ENCODE measurements at regions not wholly inside any gene's neighbourhood (a gene's known extent, or its start where the extent isn't known, plus 50 kb on each side); places are given as distances from the start of the nearest gene placed in this dataset.

GRCh38 chr2:238502088-238502810, 75.5 kb downstream of the ASB1 start:
- no peak overlapping the region for H3K27ac ChIP-seq
- H3K36me3 ChIP-seq, result no peaks in the 10 kb centered on the region
- peaks cover under 1% of the 10 kb centered on the region; the same call in 1 of the 2 replicates for H3K27me3 ChIP-seq
- H3K4me3 ChIP-seq, result no peak overlapping the region
- no peaks in the 10 kb centered on the region for H3K9me3 ChIP-seq (replicated peaks)
- H3K4me1 ChIP-seq, result peaks cover 4% of the 10 kb centered on the region; the same call in 1 of the 2 replicates
- DNase-seq, result no peak

- DNase-seq, result no peak
- Histone ChIP-seq H3K27me3 (peaks cover 6% of the 10 kb centered on the region; the same call in 1 of the 2 replicates), H3K4me3 (no peak overlapping the region), H3K36me3 (no peaks in the 10 kb centered on the region), H3K27ac (no peak overlapping the region), H3K4me1 (peaks cover 4% of the 10 kb centered on the region; the same call in 1 of the 2 replicates), H3K9me3 (replicated peaks) (no peaks in the 10 kb centered on the region)
Observed at GRCh38 chr2:238502956-238503791, 76.4 kb downstream of the ASB1 start.

GRCh38 chr2:238504181-238504931, 77.6 kb downstream of the ASB1 start:
- no peaks in the 10 kb centered on the region for H3K36me3 ChIP-seq
- H3K4me3 ChIP-seq, result no peak overlapping the region
- peaks cover 4% of the 10 kb centered on the region; the same call in 1 of the 2 replicates for H3K4me1 ChIP-seq
- H3K27ac ChIP-seq, result no peak overlapping the region
- H3K27me3 ChIP-seq, result peaks cover 11% of the 10 kb centered on the region
- no peaks in the 10 kb centered on the region for H3K9me3 ChIP-seq (replicated peaks)
- peak in 1 of 2 experiments; percentile 31 for DNase-seq

DNA sequence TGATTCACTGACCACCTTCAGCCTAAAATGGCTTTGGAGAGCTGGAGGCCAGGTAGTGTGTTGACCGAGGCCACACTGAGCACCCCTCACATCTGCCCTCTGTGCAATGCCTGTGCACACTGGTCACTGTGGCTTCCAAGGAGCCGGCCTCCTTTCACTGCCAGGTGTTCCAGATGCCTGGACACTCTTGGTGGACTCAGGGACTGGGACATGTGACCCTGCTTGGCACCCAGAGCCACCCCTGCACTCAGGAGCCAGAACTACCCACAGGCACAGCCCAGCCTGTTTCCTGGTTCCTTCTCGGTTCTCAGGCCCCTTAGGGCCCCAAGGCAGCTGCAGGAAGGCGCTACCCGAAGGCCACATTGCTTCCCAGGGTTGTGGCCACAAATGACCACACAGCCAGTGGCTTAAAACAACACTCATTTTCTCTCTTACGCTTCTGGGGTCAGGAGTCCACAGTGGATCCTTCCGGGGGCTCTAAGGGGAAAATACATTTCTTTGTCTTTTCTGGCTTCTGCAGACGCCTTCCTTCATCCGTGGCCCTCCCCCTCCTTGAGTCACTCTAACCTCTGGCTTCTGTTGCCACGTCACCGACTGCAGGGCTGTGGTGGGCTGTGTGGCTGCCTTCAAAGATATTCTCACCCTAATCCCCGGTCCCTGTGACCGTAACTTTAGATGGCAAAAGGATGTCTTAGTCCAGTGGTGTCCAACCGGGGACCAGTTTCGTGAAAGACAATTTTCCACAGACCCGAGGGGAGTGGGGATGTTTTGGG, 78.6 kb downstream of the ASB1 start:
- peaks cover 4% of the 10 kb centered on the region; the same call in 1 of the 2 replicates for H3K4me1 ChIP-seq
- H3K9me3 ChIP-seq (replicated peaks), result no peaks in the 10 kb centered on the region
- no peaks in the 10 kb centered on the region for H3K36me3 ChIP-seq
- DNase-seq, result no peak
- no peak overlapping the region for H3K27ac ChIP-seq
- no peak overlapping the region for H3K4me3 ChIP-seq
- peaks cover 11% of the 10 kb centered on the region for H3K27me3 ChIP-seq

GRCh38 chr2:238505892-238506280, 79.2 kb downstream of the ASB1 start:
- Histone ChIP-seq H3K4me3 (no peak overlapping the region), H3K27ac (no peak overlapping the region), H3K9me3 (replicated peaks) (no peaks in the 10 kb centered on the region), H3K4me1 (peaks cover 4% of the 10 kb centered on the region; the same call in 1 of the 2 replicates), H3K36me3 (no peaks in the 10 kb centered on the region), H3K27me3 (peaks cover 11% of the 10 kb centered on the region)
- no peak for DNase-seq

DNA sequence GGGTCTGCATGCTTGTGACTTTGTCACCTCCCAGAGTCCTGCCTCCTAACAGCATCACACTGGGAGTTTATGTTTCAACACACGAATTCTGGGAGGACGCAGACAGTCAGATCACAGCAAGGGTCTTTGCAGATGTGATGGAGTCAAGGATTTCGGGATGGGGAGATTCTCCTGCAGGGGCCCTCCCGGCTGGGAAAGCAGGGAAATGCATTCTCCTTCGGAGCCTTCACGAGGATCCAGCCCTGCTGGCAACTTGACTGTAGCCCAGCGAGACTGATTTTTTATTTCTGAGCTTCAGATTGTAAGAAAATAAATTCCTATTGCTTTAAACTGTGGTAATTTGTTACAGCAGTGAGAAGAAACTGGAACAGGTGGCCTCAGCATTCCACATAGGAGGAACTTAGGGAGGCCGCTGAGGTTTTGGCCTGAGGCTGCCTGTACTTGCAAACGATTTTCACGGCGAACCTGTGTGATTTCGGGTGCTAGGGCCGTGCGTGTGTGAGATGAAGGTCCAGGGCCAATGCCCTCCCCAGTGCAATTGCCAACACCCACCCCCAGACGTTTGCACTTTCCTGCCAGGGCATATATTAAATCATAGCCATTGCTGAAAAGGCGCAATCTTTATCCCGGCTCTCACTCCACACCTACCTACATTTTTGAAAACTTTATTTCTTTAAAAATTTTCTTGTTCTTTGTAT, 79.8 kb downstream of the ASB1 start:
- Histone ChIP-seq H3K9me3 (replicated peaks) (no peaks in the 10 kb centered on the region), H3K27ac (no peak overlapping the region), H3K27me3 (peaks cover 11% of the 10 kb centered on the region), H3K36me3 (no peaks in the 10 kb centered on the region), H3K4me1 (peaks cover 4% of the 10 kb centered on the region; the same call in 1 of the 2 replicates), H3K4me3 (no peak overlapping the region)
- peak in 1 of 2 experiments; percentile 37 for DNase-seq

DNA sequence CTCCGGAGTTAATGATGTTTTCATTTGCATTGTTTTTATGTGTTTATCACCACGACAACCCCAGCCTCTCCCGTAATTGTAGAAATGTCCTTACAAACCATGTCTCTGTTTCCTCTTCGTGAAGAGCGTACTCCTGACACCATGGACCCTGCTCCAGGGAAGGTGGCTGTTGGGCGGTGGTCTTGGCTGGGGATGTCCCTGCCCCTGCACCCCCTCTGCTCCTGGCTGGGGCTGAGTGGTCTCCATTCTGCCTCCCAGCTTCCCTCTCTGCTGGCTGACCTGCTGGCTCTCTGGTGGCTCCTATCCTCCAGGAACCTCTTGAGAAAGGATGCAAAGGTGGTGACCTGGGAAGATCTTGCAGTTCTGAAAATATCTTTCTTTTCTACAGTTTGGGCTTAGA, 81.1 kb downstream of the ASB1 start:
- Histone ChIP-seq H3K36me3 (no peaks in the 10 kb centered on the region), H3K27ac (no peak overlapping the region), H3K27me3 (peaks cover 14% of the 10 kb centered on the region), H3K4me1 (peaks cover 4% of the 10 kb centered on the region; the same call in 1 of the 2 replicates), H3K4me3 (no peak overlapping the region), H3K9me3 (replicated peaks) (no peaks in the 10 kb centered on the region)
- DNase-seq, result no peak

- peaks cover 14% of the 10 kb centered on the region for H3K27me3 ChIP-seq
- DNase-seq, result no peak
Observed at GRCh38 chr2:238509151-238509835, 82.6 kb downstream of the ASB1 start.

GRCh38 chr2:238509903-238510302, 83.2 kb downstream of the ASB1 start:
- DNase-seq, result no peak
- H3K27ac ChIP-seq, result no peak overlapping the region
- H3K9me3 ChIP-seq (replicated peaks), result no peaks in the 10 kb centered on the region
- no peaks in the 10 kb centered on the region for H3K36me3 ChIP-seq
- peaks cover 14% of the 10 kb centered on the region for H3K27me3 ChIP-seq
- no peak overlapping the region for H3K4me3 ChIP-seq
- H3K4me1 ChIP-seq, result peaks cover 4% of the 10 kb centered on the region; the same call in 1 of the 2 replicates

More at GRCh38 chr2:238509151-238509835, 82.6 kb downstream of the ASB1 start:
- H3K27ac ChIP-seq, result no peak overlapping the region
- peaks cover 4% of the 10 kb centered on the region; the same call in 1 of the 2 replicates for H3K4me1 ChIP-seq
- no peaks in the 10 kb centered on the region for H3K9me3 ChIP-seq (replicated peaks)
- no peak overlapping the region for H3K4me3 ChIP-seq
- H3K36me3 ChIP-seq, result no peaks in the 10 kb centered on the region

DNA sequence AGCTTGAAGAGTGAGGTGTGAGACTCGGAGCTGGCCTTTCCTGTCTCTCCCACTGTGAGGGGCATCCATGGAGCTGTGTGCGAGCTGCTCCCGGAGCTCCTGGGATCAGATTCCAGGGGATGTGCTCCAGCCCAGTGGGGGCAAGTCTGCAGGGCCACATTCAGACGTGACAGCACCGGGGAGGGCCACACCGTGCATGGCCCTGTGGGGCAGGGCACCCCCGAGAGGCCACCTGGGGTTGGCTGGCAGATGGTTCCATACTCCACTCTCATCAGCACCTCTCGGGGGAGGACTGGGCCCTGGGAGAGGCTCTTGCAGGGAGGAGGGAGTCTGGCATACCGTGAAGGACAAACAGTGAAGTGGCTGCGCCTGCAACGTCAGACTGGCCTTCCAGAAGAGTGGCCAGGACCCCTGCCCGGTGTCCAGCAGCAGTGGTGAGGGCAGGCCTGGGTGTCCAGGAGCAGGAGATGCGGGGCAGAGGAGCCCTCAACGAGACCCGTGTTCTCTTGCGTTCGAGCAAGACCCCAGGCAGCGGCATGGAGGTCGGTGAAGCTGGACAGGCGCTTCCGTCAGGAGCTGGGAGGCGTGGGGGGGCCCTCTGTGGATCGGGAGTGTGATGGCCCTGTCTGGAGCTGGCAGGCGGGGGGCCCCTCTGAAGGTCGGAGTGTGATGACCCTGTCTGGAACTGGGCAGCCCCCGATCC, 84.3 kb downstream of the ASB1 start:
- H3K4me3 ChIP-seq, result no peak overlapping the region
- no peak overlapping the region for H3K27ac ChIP-seq
- no peaks in the 10 kb centered on the region for H3K9me3 ChIP-seq (replicated peaks)
- no peak for DNase-seq
- peaks cover 14% of the 10 kb centered on the region for H3K27me3 ChIP-seq
- no peaks in the 10 kb centered on the region for H3K36me3 ChIP-seq
- H3K4me1 ChIP-seq, result peaks cover 4% of the 10 kb centered on the region; the same call in 1 of the 2 replicates

- H3K4me3 ChIP-seq, result no peak overlapping the region
- H3K27me3 ChIP-seq, result peaks cover 14% of the 10 kb centered on the region
- H3K9me3 ChIP-seq (replicated peaks), result peaks cover 3% of the 10 kb centered on the region; the same call in 1 of the 2 replicates
- no peak overlapping the region for H3K27ac ChIP-seq
- no peaks in the 10 kb centered on the region for H3K36me3 ChIP-seq
- H3K4me1 ChIP-seq, result peaks cover 4% of the 10 kb centered on the region; the same call in 1 of the 2 replicates
- no peak for DNase-seq
Observed at GRCh38 chr2:238511614-238511950, 84.9 kb downstream of the ASB1 start.

DNA sequence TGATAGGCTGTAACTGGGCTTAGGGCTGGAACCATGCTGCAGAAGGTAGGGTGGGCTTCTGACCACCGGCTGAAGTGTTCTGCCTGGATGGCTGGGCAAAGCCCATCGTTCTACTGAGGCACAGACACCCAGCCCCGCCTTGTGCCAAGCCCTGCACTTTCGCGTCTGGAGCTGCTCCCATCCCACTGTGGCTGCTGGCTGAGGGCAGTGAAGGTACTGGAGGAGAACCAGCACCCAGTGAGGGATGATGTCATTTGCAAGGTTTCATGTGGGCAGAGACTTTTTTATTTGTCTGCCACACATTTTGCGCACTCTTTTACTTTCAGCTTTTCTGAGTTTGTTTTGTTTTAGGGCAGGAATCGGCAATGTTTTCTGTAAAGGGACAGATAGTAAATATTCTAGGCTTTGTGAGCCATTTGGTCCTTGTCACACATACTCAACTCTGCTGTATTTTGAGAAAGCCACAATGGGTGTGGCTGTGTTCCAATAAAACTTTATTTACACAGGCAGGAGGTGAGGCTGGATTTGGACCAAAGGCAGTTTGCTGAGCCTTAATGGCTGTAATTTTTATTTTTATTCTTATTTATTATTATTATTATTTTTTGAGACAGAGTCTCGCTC, 85.6 kb downstream of the ASB1 start:
- Histone ChIP-seq H3K9me3 (replicated peaks) (peaks cover 3% of the 10 kb centered on the region; the same call in 1 of the 2 replicates), H3K4me3 (no peak overlapping the region), H3K27ac (no peak overlapping the region), H3K4me1 (no peaks in the 10 kb centered on the region), H3K27me3 (peaks cover 13% of the 10 kb centered on the region), H3K36me3 (no peaks in the 10 kb centered on the region)
- DNase-seq, result no peak
